CD4-positive, alpha-beta T cell (primary cell): ENCODE measurements at regions not wholly inside any gene's neighbourhood (a gene's known extent, or its start where the extent isn't known, plus 50 kb on each side); places are given as distances from the start of the nearest gene placed in this dataset.

Source experiments
- ATAC-seq: fragments of 200-7000 bp; cut with Tn5 transposase; one replicate; pipeline ENCODE4 v1.10.0; 2022; ENCODE audit warnings: mild to moderate bottlenecking; ENCODE audit not compliant: poor library complexity
- CTCF ChIA-PET: fragments of 350-600 bp; sonication (Branson Sonifier 250); formaldehyde crosslinking; loops from one replicate; lab custom pipeline; 2021; ENCODE audit warnings: antibody characterized with exemption, inconsistent platforms; lab: Charles Lee
- POLR2A ChIA-PET: fragments of 350-600 bp; sonication (Branson Sonifier 250); formaldehyde crosslinking; loops from one replicate; lab custom pipeline; 2021; ENCODE audit warnings: antibody characterized with exemption, inconsistent platforms; lab: Charles Lee
- DNase-seq, 14 experiments: peaks; one replicate each; pipeline ENCODE4 v3.0.0-alpha.2; 2013 to 2020; ENCODE audit warnings: mixed read lengths in 2 of 14
- H3K27ac ChIP-seq, 2 donors: one replicate each; pipeline versions ENCODE4 v1.5.1 to v1.7.0; 2013; ENCODE audit warnings: low read length in 2 of 2, low read depth in 1 of 2, mild to moderate bottlenecking in 1 of 2
- H3K27me3 ChIP-seq, 2 experiments: 1 replicate in 1 of 2; 2 replicates in 1 of 2; pipeline versions ENCODE4 v1.6.1 to v1.7.0; 2013; ENCODE audit warnings: low read length in 2 of 2, control low read depth in 1 of 2, mild to moderate bottlenecking in 1 of 2, moderate library complexity in 1 of 2; ENCODE audit not compliant: insufficient read depth in 2 of 2, control insufficient read depth in 1 of 2
- H3K36me3 ChIP-seq: one replicate; pipeline ENCODE4 v1.6.1; 2013; ENCODE audit warnings: low read length, control low read depth; ENCODE audit not compliant: insufficient read depth
- H3K4me1 ChIP-seq: one replicate; pipeline ENCODE4 v1.6.1; 2013; ENCODE audit warnings: low read length, control low read depth; ENCODE audit not compliant: insufficient read depth
- H3K4me3 ChIP-seq: one replicate; pipeline ENCODE4 v1.5.1; 2013; ENCODE audit warnings: mild to moderate bottlenecking, low read length, moderate library complexity
- H3K9me3 ChIP-seq, 2 experiments: 1 replicate in 1 of 2; 2 replicates in 1 of 2; pipeline versions ENCODE4 v1.6.1 to v1.7.0; 2013; ENCODE audit warnings: low read length in 2 of 2, mild to moderate bottlenecking in 2 of 2, control low read depth in 1 of 2, moderate library complexity in 1 of 2; ENCODE audit not compliant: control insufficient read depth in 1 of 2, insufficient read depth in 1 of 2
- H3K27ac Mint-ChIP-seq: one replicate; pipeline ENCODE4 v1.8.0; 2020; ENCODE audit warnings: mixed read lengths
- H3K27me3 Mint-ChIP-seq: one replicate; pipeline ENCODE4 v1.8.0; 2021; ENCODE audit warnings: mixed read lengths
- H3K36me3 Mint-ChIP-seq: one replicate; pipeline ENCODE4 v1.8.0; 2021; ENCODE audit warnings: low read depth, mixed read lengths
- H3K4me1 Mint-ChIP-seq: one replicate; pipeline ENCODE4 v1.8.0; 2021; ENCODE audit warnings: low read depth, mixed read lengths
- H3K4me3 Mint-ChIP-seq: one replicate; pipeline ENCODE4 v1.8.0; 2020; ENCODE audit warnings: mild to moderate bottlenecking, mixed read lengths
- H3K9me3 Mint-ChIP-seq: one replicate; pipeline ENCODE4 v1.8.0; 2020; ENCODE audit warnings: mixed read lengths
- CTCF ChIP-seq: fragments of 200-600 bp; IDR thresholded peaks from one replicate; pipeline ENCODE4 v1.8.0; 2022; ENCODE audit warnings: antibody characterized with exemption, mild to moderate bottlenecking
- intact Hi-C, 2 experiments: fragments of 100-400 bp; cut with DNase I in 1 of 2; cut with micrococcal nuclease in 1 of 2; formaldehyde crosslinking; loops; one replicate each; pipeline versions ENCODE4 v1.15.1 to v1.9.0; 2023 to 2025; cut with DNase I, micrococcal nuclease

- ATAC-seq (no peak), DNase-seq (no peak)
- Mint-ChIP-seq H3K27ac (no peak overlapping the region), H3K27me3 (no peaks in the 10 kb centered on the region), H3K4me1 (no peaks in the 10 kb centered on the region), H3K9me3 (no peaks in the 10 kb centered on the region), H3K36me3 (no peaks in the 10 kb centered on the region), H3K4me3 (no peak overlapping the region)
- Histone ChIP-seq H3K9me3 (no peaks in the 10 kb centered on the region), H3K4me3 (no peak overlapping the region), H3K27ac (no peak overlapping the region), H3K36me3 (no peaks in the 10 kb centered on the region), H3K4me1 (no peaks in the 10 kb centered on the region), H3K27me3 (no peaks in the 10 kb centered on the region)
- ChIA-PET POLR2A (no interaction called here), CTCF (no interaction called here)
- intact Hi-C loops, result no loop called here
- no peak for TF ChIP-seq CTCF
Observed at GRCh38 chr13:105847527-105848291, 687.8 kb downstream of the EFNB2 start.

- intact Hi-C loops, result no loop called here
- DNase-seq, result no peak
- no peaks in the 10 kb centered on the region for H3K9me3 Mint-ChIP-seq
- no peaks in the 10 kb centered on the region for H3K4me1 ChIP-seq
- no peak overlapping the region for H3K4me3 ChIP-seq
- no peaks in the 10 kb centered on the region for H3K4me1 Mint-ChIP-seq
- no peak overlapping the region for H3K27ac Mint-ChIP-seq
- H3K9me3 ChIP-seq, result no peaks in the 10 kb centered on the region
- ATAC-seq, result no peak
- CTCF ChIA-PET, result no interaction called here
- POLR2A ChIA-PET, result no interaction called here
- H3K27me3 Mint-ChIP-seq, result no peaks in the 10 kb centered on the region
- H3K4me3 Mint-ChIP-seq, result no peak overlapping the region
- TF ChIP-seq CTCF, result no peak
- H3K27ac ChIP-seq, result no peak overlapping the region
- H3K36me3 ChIP-seq, result no peaks in the 10 kb centered on the region
- no peaks in the 10 kb centered on the region for H3K27me3 ChIP-seq
- H3K36me3 Mint-ChIP-seq, result no peaks in the 10 kb centered on the region
Observed at GRCh38 chr13:105846923-105847322, 688.5 kb downstream of the EFNB2 start.

GRCh38 chr13:105841286-105841685 is 694.2 kb downstream of the EFNB2 start:
- Histone ChIP-seq H3K36me3 (no peaks in the 10 kb centered on the region), H3K4me3 (no peak overlapping the region), H3K27me3 (no peaks in the 10 kb centered on the region), H3K27ac (no peak overlapping the region), H3K9me3 (no peaks in the 10 kb centered on the region), H3K4me1 (no peaks in the 10 kb centered on the region)
- no peaks in the 10 kb centered on the region for H3K4me1 Mint-ChIP-seq
- CTCF ChIA-PET, result no interaction called here
- DNase-seq, result no peak
- no peaks in the 10 kb centered on the region for H3K9me3 Mint-ChIP-seq
- no peak overlapping the region for H3K4me3 Mint-ChIP-seq
- intact Hi-C loops, result no loop called here
- no peak overlapping the region for H3K27ac Mint-ChIP-seq
- no peaks in the 10 kb centered on the region for H3K27me3 Mint-ChIP-seq
- no peak for ATAC-seq
- no peaks in the 10 kb centered on the region for H3K36me3 Mint-ChIP-seq
- TF ChIP-seq CTCF, result no peak
- POLR2A ChIA-PET, result no interaction called here
